HCT116 (cell line): ENCODE measurements at regions not wholly inside any gene's neighbourhood (a gene's known extent, or its start where the extent isn't known, plus 50 kb on each side); places are given as distances from the start of the nearest gene placed in this dataset.

Source experiments
- EGR1 ChIP-seq: IDR thresholded peaks from 2 replicates; pipeline ENCODE4 v1.6.1; 2012; ENCODE audit warnings: low read depth
- EZH2 ChIP-seq: fragments of 200-600 bp; sonication (generic); IDR thresholded peaks from 2 replicates; pipeline ENCODE4 v1.6.1; 2017; ENCODE audit warnings: antibody characterized with exemption, mixed run types
- EZH2phosphoT487 ChIP-seq: fragments of 200-600 bp; IDR thresholded peaks from 2 replicates; pipeline ENCODE4 v1.6.1; 2018; ENCODE audit warnings: antibody characterized with exemption, borderline replicate concordance
- JUND ChIP-seq: IDR thresholded peaks from 2 replicates; pipeline ENCODE4 v1.6.1; 2012
- POLR2A ChIP-seq: IDR thresholded peaks from 2 replicates; pipeline ENCODE4 v1.7.0; 2011; ENCODE audit warnings: borderline replicate concordance; ENCODE audit not compliant: insufficient read depth, insufficient read length; ENCODE audit errors: extremely low read depth
- POLR2AphosphoS5 ChIP-seq: IDR thresholded peaks from 2 replicates; pipeline ENCODE4 v1.6.1; 2011; ENCODE audit warnings: mild to moderate bottlenecking, low read depth, low read length, moderate library complexity
- SIN3A ChIP-seq: IDR thresholded peaks from 2 replicates; pipeline ENCODE4 v1.6.1; 2012; ENCODE audit warnings: low read depth
- SP1 ChIP-seq: IDR thresholded peaks from 2 replicates; pipeline ENCODE4 v1.6.1; 2012; ENCODE audit warnings: low read depth
- YY1 ChIP-seq: IDR thresholded peaks from 2 replicates; pipeline ENCODE4 v1.6.1; 2011; ENCODE audit warnings: low read length, low read depth, moderate library complexity, mild to moderate bottlenecking; ENCODE audit not compliant: insufficient replicate concordance; ENCODE audit errors: extremely low read depth
- ZNF274 ChIP-seq: fragments of 200-500 bp; sonication (Bioruptor generic); IDR thresholded peaks from 2 replicates; pipeline ENCODE4 v1.6.1; 2014; ENCODE audit warnings: mild to moderate bottlenecking, low read depth, low read length, inconsistent platforms
- TF ChIP-seq, protein P1 (sequence below), 3 experiments: fragments of 200-600 bp in 1 of 3; sonication (generic) in 1 of 3; IDR thresholded peaks in 2 of 3; conservative IDR thresholded peaks in 1 of 3; 2 replicates each; pipeline ENCODE4 v1.5.1; 2012 to 2017; ENCODE audit warnings: low read depth in 2 of 3, low read length in 2 of 3, antibody characterized with exemption in 1 of 3, borderline replicate concordance in 1 of 3, control low read depth in 1 of 3, mild to moderate bottlenecking in 1 of 3, mixed read lengths in 1 of 3, mixed run types in 1 of 3, moderate library complexity in 1 of 3; ENCODE audit not compliant: insufficient read depth in 1 of 3
- TF ChIP-seq, protein P2 (sequence below): IDR thresholded peaks from 2 replicates; pipeline ENCODE4 v1.6.1; 2012

DNA sequence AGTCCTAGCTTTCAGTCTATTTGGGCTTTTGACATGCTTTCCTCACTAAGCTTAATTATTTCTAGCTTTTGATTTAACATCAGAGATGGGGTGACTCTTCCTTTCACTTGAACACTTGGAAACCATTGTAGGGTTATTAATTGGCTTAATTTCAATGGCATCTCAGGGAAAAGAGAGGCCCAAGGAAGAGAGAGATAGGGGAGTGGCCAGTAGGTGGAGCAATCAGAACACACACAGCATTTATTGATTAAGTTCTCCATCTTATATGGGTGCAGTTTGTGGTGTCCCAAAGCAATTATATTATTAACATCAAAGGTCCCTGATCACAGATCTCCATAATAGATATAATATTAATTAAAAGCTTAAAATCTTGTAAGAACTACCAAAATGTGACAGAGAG is 1466.1 kb upstream of the SEL1L start:
- TF ChIP-seq, protein P1, sequence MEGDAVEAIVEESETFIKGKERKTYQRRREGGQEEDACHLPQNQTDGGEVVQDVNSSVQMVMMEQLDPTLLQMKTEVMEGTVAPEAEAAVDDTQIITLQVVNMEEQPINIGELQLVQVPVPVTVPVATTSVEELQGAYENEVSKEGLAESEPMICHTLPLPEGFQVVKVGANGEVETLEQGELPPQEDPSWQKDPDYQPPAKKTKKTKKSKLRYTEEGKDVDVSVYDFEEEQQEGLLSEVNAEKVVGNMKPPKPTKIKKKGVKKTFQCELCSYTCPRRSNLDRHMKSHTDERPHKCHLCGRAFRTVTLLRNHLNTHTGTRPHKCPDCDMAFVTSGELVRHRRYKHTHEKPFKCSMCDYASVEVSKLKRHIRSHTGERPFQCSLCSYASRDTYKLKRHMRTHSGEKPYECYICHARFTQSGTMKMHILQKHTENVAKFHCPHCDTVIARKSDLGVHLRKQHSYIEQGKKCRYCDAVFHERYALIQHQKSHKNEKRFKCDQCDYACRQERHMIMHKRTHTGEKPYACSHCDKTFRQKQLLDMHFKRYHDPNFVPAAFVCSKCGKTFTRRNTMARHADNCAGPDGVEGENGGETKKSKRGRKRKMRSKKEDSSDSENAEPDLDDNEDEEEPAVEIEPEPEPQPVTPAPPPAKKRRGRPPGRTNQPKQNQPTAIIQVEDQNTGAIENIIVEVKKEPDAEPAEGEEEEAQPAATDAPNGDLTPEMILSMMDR (IDR thresholded peaks at IDR 0.05 in 2 of 3, conservative IDR thresholded peaks at IDR 0.05 in 1 of 3; ENCODE audit: borderline replicate concordance in 1 of 3, insufficient read depth in 1 of 3, low read depth in 2 of 3, low read length in 2 of 3): no peak
- TF ChIP-seq EZH2 (no peak), POLR2AphosphoS5 (no peak), SP1 (no peak), POLR2A (no peak), JUND (no peak), YY1 (no peak), EZH2phosphoT487 (no peak), EGR1 (no peak), ZNF274 (no peak), SIN3A (no peak)
- TF ChIP-seq, protein P2, sequence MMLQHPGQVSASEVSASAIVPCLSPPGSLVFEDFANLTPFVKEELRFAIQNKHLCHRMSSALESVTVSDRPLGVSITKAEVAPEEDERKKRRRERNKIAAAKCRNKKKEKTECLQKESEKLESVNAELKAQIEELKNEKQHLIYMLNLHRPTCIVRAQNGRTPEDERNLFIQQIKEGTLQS: no peak
